ENCODE measurements at regions not wholly inside any gene's neighbourhood (a gene's known extent, or its start where the extent isn't known, plus 50 kb on each side); places are given as distances from the start of the nearest gene placed in this dataset.

DNA sequence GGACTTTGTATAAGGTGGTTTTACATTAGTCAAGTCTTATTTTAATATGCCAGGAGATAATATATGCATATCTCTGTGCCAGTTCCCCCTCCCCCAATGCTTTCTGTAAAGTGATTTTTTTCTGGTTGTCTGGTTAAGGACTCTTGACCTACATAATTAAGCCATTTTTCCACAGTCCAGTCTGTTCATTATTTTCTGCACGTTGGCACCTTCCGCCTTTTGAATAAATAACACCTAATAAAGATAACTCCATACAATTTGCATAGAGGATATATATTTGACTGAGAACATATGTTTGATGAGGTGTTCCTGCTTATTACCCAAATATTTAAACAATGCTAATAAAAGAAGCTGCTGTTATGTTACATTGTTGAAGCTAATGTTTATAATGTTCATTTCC lies 320.9 kb downstream of the DMAC1 start:
- TF ChIP-seq CTCF (conservative IDR thresholded peaks at IDR 0.05 in 1 of 2, IDR thresholded peaks at IDR 0.05 in 1 of 2; ENCODE audit: low read depth in 1 of 2, low read length in 2 of 2), result no peak
- TF ChIP-seq EZH2 (IDR thresholded peaks at IDR 0.05; ENCODE audit: low read length, missing control alignments), result no peak

Data from fibroblast of lung (primary cell).